ENCODE measurements at regions not wholly inside any gene's neighbourhood (a gene's known extent, or its start where the extent isn't known, plus 50 kb on each side); places are given as distances from the start of the nearest gene placed in this dataset.
A peak's percentile ranks its signal among the peaks of the same experiment; 100 is the strongest.

GRCh38 chr1:98107256-98107655 is 186.4 kb upstream of the DPYD start:
- H3K4me1 ChIP-seq (ENCODE audit: control insufficient read depth in 2 of 3, insufficient read depth in 2 of 3, low read depth in 1 of 3, low read length in 3 of 3), result no peaks in the 10 kb centered on the region
- no peak for TF ChIP-seq CTCF (IDR thresholded peaks at IDR 0.05; ENCODE audit: borderline replicate concordance, extremely low read depth, insufficient read depth)
- no peak overlapping the region for H3K4me3 ChIP-seq (ENCODE audit: low read length in 3 of 3)
- no peaks in the 10 kb centered on the region for H3K36me3 ChIP-seq (ENCODE audit: control insufficient read depth in 2 of 3, insufficient read depth in 3 of 3, low read length in 3 of 3)
- DNase-seq (no peak), FAIRE-seq (no peak)
- no peaks in the 10 kb centered on the region for H3K27me3 ChIP-seq (ENCODE audit: control insufficient read depth, insufficient read depth, low read length)
- peaks cover 0 to 16% (median 2%) of the 10 kb centered on the region in 3 donors for H3K9me3 ChIP-seq (ENCODE audit: control insufficient read depth in 2 of 3, insufficient read depth in 1 of 3, low read length in 3 of 3)
- H3K27ac ChIP-seq (ENCODE audit: low read depth in 2 of 2, low read length in 2 of 2), result no peak overlapping the region
- intact Hi-C loops (cut with DNase I), result no loop called here
- H3K9ac ChIP-seq (ENCODE audit: low read length in 3 of 3), result no peak overlapping the region

- Histone ChIP-seq H3K9me3 (ENCODE audit: control insufficient read depth in 2 of 3, insufficient read depth in 1 of 3, low read length in 3 of 3) (peaks cover 0 to 16% (median 2%) of the 10 kb centered on the region in 3 donors), H3K27ac (ENCODE audit: low read depth in 2 of 2, low read length in 2 of 2) (no peak overlapping the region), H3K27me3 (ENCODE audit: control insufficient read depth, insufficient read depth, low read length) (no peaks in the 10 kb centered on the region), H3K36me3 (ENCODE audit: control insufficient read depth in 2 of 3, insufficient read depth in 3 of 3, low read length in 3 of 3) (no peaks in the 10 kb centered on the region), H3K4me3 (ENCODE audit: low read length in 3 of 3) (no peak overlapping the region), H3K4me1 (ENCODE audit: control insufficient read depth in 2 of 3, insufficient read depth in 2 of 3, low read depth in 1 of 3, low read length in 3 of 3) (no peaks in the 10 kb centered on the region), H3K9ac (ENCODE audit: low read length in 3 of 3) (no peak overlapping the region)
- intact Hi-C loops (cut with DNase I), result no loop called here
- no peak for TF ChIP-seq CTCF (IDR thresholded peaks at IDR 0.05; ENCODE audit: borderline replicate concordance, extremely low read depth, insufficient read depth)
- DNase-seq (peak in 2 of 5 donors; percentile 39 to 52), FAIRE-seq (no peak)
Observed at GRCh38 chr1:98104289-98104688, 183.5 kb upstream of the DPYD start.

- Histone ChIP-seq H3K27ac (ENCODE audit: low read depth in 2 of 2, low read length in 2 of 2) (no peak overlapping the region), H3K9me3 (ENCODE audit: control insufficient read depth in 2 of 3, insufficient read depth in 1 of 3, low read length in 3 of 3) (peaks cover 0 to 16% (median 2%) of the 10 kb centered on the region in 3 donors), H3K36me3 (ENCODE audit: control insufficient read depth in 2 of 3, insufficient read depth in 3 of 3, low read length in 3 of 3) (no peaks in the 10 kb centered on the region), H3K27me3 (ENCODE audit: control insufficient read depth, insufficient read depth, low read length) (no peaks in the 10 kb centered on the region), H3K9ac (ENCODE audit: low read length in 3 of 3) (no peak overlapping the region), H3K4me1 (ENCODE audit: control insufficient read depth in 2 of 3, insufficient read depth in 2 of 3, low read depth in 1 of 3, low read length in 3 of 3) (no peaks in the 10 kb centered on the region), H3K4me3 (ENCODE audit: low read length in 3 of 3) (no peak overlapping the region)
- intact Hi-C loops (cut with DNase I), result no loop called here
- peak in 2 of 5 donors; percentile 22 to 38 for DNase-seq
- FAIRE-seq, result no peak
- no peak for TF ChIP-seq CTCF (IDR thresholded peaks at IDR 0.05; ENCODE audit: borderline replicate concordance, extremely low read depth, insufficient read depth)
Observed at GRCh38 chr1:98103617-98104285, 182.9 kb upstream of the DPYD start.

All from kidney (tissue), 13 donors.